GM12878 (cell line): ENCODE measurements at regions not wholly inside any gene's neighbourhood (a gene's known extent, or its start where the extent isn't known, plus 50 kb on each side); places are given as distances from the start of the nearest gene placed in this dataset.

Experiments used
- ATAC-seq: fragments of 200-7000 bp; cut with Tn5 transposase; 3 replicates; pipeline ENCODE4 v1.9.1; 2020; ENCODE audit warnings: mild to moderate bottlenecking, moderate library complexity
- BruUV-seq: library from RNA; stranded (reverse); fragments of 400-500 nt; replicated peaks from 2 replicates; lab custom pipeline; 2021; lab: Mats Ljungman, UMichigan
- CTCF ChIA-PET: fragments of 300-600 bp; sonication (Branson Sonifier 250); formaldehyde crosslinking; extraction: SDS; loops from one replicate; lab custom pipeline; 2021; ENCODE audit warnings: inconsistent platforms; lab: Yijun Ruan, JAX
- POLR2A ChIA-PET: fragments of 350-600 bp; formaldehyde crosslinking; extraction: SDS; loops from one replicate; lab custom pipeline; 2021; ENCODE audit warnings: inconsistent platforms; lab: Charles Lee
- RAD21 ChIA-PET: fragments of 300-600 bp; sonication (Branson Sonifier 250); formaldehyde crosslinking; loops from one replicate; lab custom pipeline; 2023; ENCODE audit warnings: antibody characterized with exemption; ENCODE audit not compliant: unreplicated experiment; lab: Charles Lee
- SMC1A ChIA-PET: fragments of 300-600 bp; sonication (Branson Sonifier 250); formaldehyde crosslinking; loops from one replicate; lab custom pipeline; 2023; ENCODE audit not compliant: unreplicated experiment, uncharacterized antibody; lab: Charles Lee
- DNase-seq: peaks from one replicate; pipeline ENCODE4 v3.0.0-alpha.2; 2011; ENCODE audit warnings: low read depth, low spot score
- FAIRE-seq: peaks from 3 replicates; lab custom pipeline; 2011; peaks lifted over from hg19 to GRCh38; lab: Jason Lieb, UNC
- H2AFZ ChIP-seq: 2 replicates; pipeline ENCODE4 v1.6.0; 2011; ENCODE audit warnings: low read depth, low read length, control low read depth; ENCODE audit not compliant: control insufficient read depth
- H3K27ac ChIP-seq: 2 replicates; pipeline ENCODE4 v1.5.1; 2011; ENCODE audit warnings: control low read depth; ENCODE audit not compliant: control insufficient read depth, insufficient read depth
- H3K27me3 ChIP-seq, 2 experiments: replicated peaks in 1 of 2; 2 replicates each; pipeline versions ENCODE4 v1.6.0 to v1.6.1; 2011; ENCODE audit warnings: low read length in 1 of 2; ENCODE audit not compliant: control insufficient read depth in 2 of 2, insufficient read depth in 2 of 2
- H3K36me3 ChIP-seq, 2 experiments: 2 replicates each; pipeline ENCODE4 v1.5.1; 2011; ENCODE audit warnings: low read length in 1 of 2; ENCODE audit not compliant: control insufficient read depth in 2 of 2, insufficient read depth in 2 of 2
- H3K4me1 ChIP-seq: 2 replicates; pipeline ENCODE4 v1.6.1; 2011; ENCODE audit warnings: mild to moderate bottlenecking, low read length, moderate library complexity, mixed read lengths; ENCODE audit not compliant: control insufficient read depth, insufficient read depth
- H3K4me2 ChIP-seq: 2 replicates; pipeline ENCODE4 v1.6.0; 2011; ENCODE audit warnings: control low read depth; ENCODE audit not compliant: control insufficient read depth, insufficient read depth
- H3K4me3 ChIP-seq: fragments of 200-600 bp; sonication (generic); 2 replicates; pipeline ENCODE4 v1.5.1; 2016
- H3K79me2 ChIP-seq: 2 replicates; pipeline ENCODE4 v1.6.0; 2011; ENCODE audit warnings: low read length; ENCODE audit not compliant: control insufficient read depth, insufficient read depth
- H3K9ac ChIP-seq: 2 replicates; pipeline ENCODE4 v1.8.0; 2011; ENCODE audit warnings: low read length, control low read depth, mixed read lengths; ENCODE audit not compliant: control insufficient read depth, insufficient read depth
- H3K9me3 ChIP-seq: replicated peaks from 3 replicates; pipeline ENCODE4 v1.5.1; 2011; ENCODE audit warnings: mild to moderate bottlenecking, low read length; ENCODE audit not compliant: control insufficient read depth, insufficient read depth
- H4K20me1 ChIP-seq: 2 replicates; pipeline ENCODE4 v1.6.0; 2011; ENCODE audit not compliant: control insufficient read depth, insufficient read depth
- BCL3 ChIP-seq: IDR thresholded peaks from 2 replicates; pipeline ENCODE4 v1.6.1; 2011; ENCODE audit warnings: borderline replicate concordance, low read depth, mild to moderate bottlenecking, moderate library complexity, low read length; ENCODE audit not compliant: insufficient read depth, poor library complexity, severe bottlenecking
- CREB1 ChIP-seq: IDR thresholded peaks from 2 replicates; pipeline ENCODE4 v1.6.1; 2012; ENCODE audit warnings: low read depth, mild to moderate bottlenecking, inconsistent platforms
- HCFC1 ChIP-seq: fragments of 150-350 bp; IDR thresholded peaks from 2 replicates; pipeline ENCODE4 v1.6.1; 2014; ENCODE audit warnings: low read length
- LARP7 ChIP-seq: fragments of 450-650 bp; IDR thresholded peaks from 2 replicates; pipeline ENCODE4 v1.6.1; 2017; ENCODE audit warnings: mild to moderate bottlenecking
- MEF2B ChIP-seq: fragments of 450-650 bp; IDR thresholded peaks from 2 replicates; pipeline ENCODE4 v1.6.1; 2018; ENCODE audit warnings: mild to moderate bottlenecking, moderate library complexity; ENCODE audit not compliant: partially characterized antibody, poor library complexity, severe bottlenecking
- MTA3 ChIP-seq: IDR thresholded peaks from 2 replicates; pipeline ENCODE4 v1.6.1; 2012; ENCODE audit warnings: low read length, inconsistent platforms, borderline replicate concordance
- NFYA ChIP-seq: IDR thresholded peaks from 2 replicates; pipeline ENCODE4 v1.6.1; 2011; ENCODE audit warnings: low read depth, mild to moderate bottlenecking, low read length, improper control_type of control experiment, borderline replicate concordance
- SIN3A ChIP-seq: IDR thresholded peaks from 2 replicates; pipeline ENCODE4 v1.6.1; 2012; ENCODE audit warnings: low read depth, low read length, improper control_type of control experiment
- SUPT20H ChIP-seq: IDR thresholded peaks from 2 replicates; pipeline ENCODE4 v1.6.1; 2011; ENCODE audit warnings: low read depth, mild to moderate bottlenecking, low read length, moderate library complexity, borderline replicate concordance; ENCODE audit not compliant: control insufficient read depth
- ZBTB40 ChIP-seq: fragments of 450-650 bp; IDR thresholded peaks from 2 replicates; pipeline ENCODE4 v1.6.1; 2016; ENCODE audit warnings: mild to moderate bottlenecking, moderate library complexity, borderline replicate concordance
- ZNF24 ChIP-seq: fragments of 450-650 bp; IDR thresholded peaks from 2 replicates; pipeline ENCODE4 v1.6.1; 2017; ENCODE audit warnings: antibody characterized with exemption, mild to moderate bottlenecking
- ZZZ3 ChIP-seq: IDR thresholded peaks from 2 replicates; pipeline ENCODE4 v1.6.1; 2011; ENCODE audit warnings: low read depth; ENCODE audit not compliant: control insufficient read depth, insufficient read length
- WGBS: methylation state at CpG from one replicate; pipeline ENCODE4 v1.1.6; 2016; ENCODE audit warnings: low lambda C conversion rate; ENCODE audit not compliant: insufficient replicate concordance, insufficient coverage; ENCODE audit errors: missing lambda C conversion rate; 5-methylcytosine and 5-hydroxymethylcytosine counted together
- in situ Hi-C: fragments of 300-500 bp; cut with MboI; formaldehyde crosslinking; loops from 9 replicates; pipeline ENCODE4 v1.14.3; 2018; ENCODE audit warnings: mixed read lengths
- intact Hi-C: fragments of 100-400 bp; cut with micrococcal nuclease; formaldehyde crosslinking; loops from one replicate; pipeline ENCODE4 v1.14.2; 2022; ENCODE audit not compliant: unreplicated experiment

GRCh38 chr4:132316738-132317137 is 832.4 kb upstream of the PCDH10 start:
- H3K27ac ChIP-seq, result no peak overlapping the region
- intact Hi-C loops, result no loop called here
- CTCF ChIA-PET, result interaction anchor here (1.3 kb wide), 1 partner anchor 14 kb away, joined by 3 read pairs; no protein-coding TSS in a partner anchor
- SMC1A ChIA-PET, result no interaction called here
- H3K9me3 ChIP-seq, result no peaks in the 10 kb centered on the region
- BruUV-seq, result no TSS peak
- no peak overlapping the region for H3K4me3 ChIP-seq
- POLR2A ChIA-PET, result no interaction called here
- RAD21 ChIA-PET, result no interaction called here
- WGBS, result 20% methylated on average over 2 of the region's 2 CpGs
- TF ChIP-seq SUPT20H (no peak), SIN3A (no peak), ZZZ3 (no peak), NFYA (no peak), MTA3 (no peak), ZNF24 (no peak), HCFC1 (no peak), CREB1 (no peak), BCL3 (no peak), ZBTB40 (no peak), LARP7 (no peak), MEF2B (no peak)
- in situ Hi-C loops, result no loop called here
- H4K20me1 ChIP-seq, result no peaks in the 10 kb centered on the region
- no peak for ATAC-seq
- no peak for FAIRE-seq
- H3K4me1 ChIP-seq, result no peaks in the 10 kb centered on the region
- no peak overlapping the region for H2AFZ ChIP-seq
- H3K27me3 ChIP-seq, result no peaks in the 10 kb centered on the region
- H3K9ac ChIP-seq, result no peak overlapping the region
- no peak overlapping the region for H3K4me2 ChIP-seq
- H3K36me3 ChIP-seq, result no peaks in the 10 kb centered on the region
- DNase-seq, result no peak
- H3K79me2 ChIP-seq, result no peaks in the 10 kb centered on the region
